ENCODE measurements at regions not wholly inside any gene's neighbourhood (a gene's known extent, or its start where the extent isn't known, plus 50 kb on each side); places are given as distances from the start of the nearest gene placed in this dataset.

DNA sequence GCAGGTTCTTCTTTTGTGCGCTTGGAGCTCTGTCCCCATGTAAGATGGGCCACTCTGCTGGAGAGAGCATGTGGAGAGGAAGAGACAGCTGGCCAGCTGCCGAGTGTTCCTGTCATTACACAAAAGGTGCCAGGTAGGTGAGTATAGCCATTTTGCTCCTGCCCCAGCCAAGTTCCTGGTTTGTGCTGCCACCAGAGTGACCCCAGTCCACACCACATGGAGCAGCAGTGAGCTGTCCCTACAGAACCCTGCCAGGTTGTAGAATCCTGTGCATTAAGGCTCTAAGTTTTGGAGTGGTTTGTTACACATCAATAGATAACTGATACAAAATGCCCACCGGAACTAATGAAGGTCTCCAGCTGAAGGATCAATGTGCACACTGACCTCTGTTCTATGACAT, 84.6 kb upstream of the GHITM start:
- Histone ChIP-seq H3K27me3 (ENCODE audit: insufficient read depth, low read length, poor library complexity, severe bottlenecking) (no peaks in the 10 kb centered on the region), H3K4me1 (ENCODE audit: insufficient read depth, low read length, poor library complexity, severe bottlenecking) (no peaks in the 10 kb centered on the region), H3K36me3 (ENCODE audit: insufficient read depth, low read length) (no peaks in the 10 kb centered on the region), H3F3A (ENCODE audit: low read depth) (no peaks in the 10 kb centered on the region), H3K4me3 (ENCODE audit: low read length, poor library complexity, severe bottlenecking) (no peak overlapping the region), H4K20me1 (ENCODE audit: insufficient read depth, low read length, poor library complexity, severe bottlenecking) (no peaks in the 10 kb centered on the region), H3K9me2 (replicated peaks; ENCODE audit: low read depth, low read length) (no peaks in the 10 kb centered on the region), H3K9me3 (ENCODE audit: insufficient read depth, low read depth, low read length) (no peaks in the 10 kb centered on the region), H3K9ac (ENCODE audit: low read depth, low read length, poor library complexity, severe bottlenecking) (no peak overlapping the region), H3K4me2 (ENCODE audit: low read depth, low read length, poor library complexity, severe bottlenecking) (no peak overlapping the region), H2AFZ (ENCODE audit: low read length) (no peak overlapping the region), H3K79me2 (ENCODE audit: insufficient read depth, low read length) (no peaks in the 10 kb centered on the region)
- TF ChIP-seq EZH2phosphoT487 (IDR thresholded peaks at IDR 0.05; ENCODE audit: borderline replicate concordance) = no peak
- TF ChIP-seq, protein P1, sequence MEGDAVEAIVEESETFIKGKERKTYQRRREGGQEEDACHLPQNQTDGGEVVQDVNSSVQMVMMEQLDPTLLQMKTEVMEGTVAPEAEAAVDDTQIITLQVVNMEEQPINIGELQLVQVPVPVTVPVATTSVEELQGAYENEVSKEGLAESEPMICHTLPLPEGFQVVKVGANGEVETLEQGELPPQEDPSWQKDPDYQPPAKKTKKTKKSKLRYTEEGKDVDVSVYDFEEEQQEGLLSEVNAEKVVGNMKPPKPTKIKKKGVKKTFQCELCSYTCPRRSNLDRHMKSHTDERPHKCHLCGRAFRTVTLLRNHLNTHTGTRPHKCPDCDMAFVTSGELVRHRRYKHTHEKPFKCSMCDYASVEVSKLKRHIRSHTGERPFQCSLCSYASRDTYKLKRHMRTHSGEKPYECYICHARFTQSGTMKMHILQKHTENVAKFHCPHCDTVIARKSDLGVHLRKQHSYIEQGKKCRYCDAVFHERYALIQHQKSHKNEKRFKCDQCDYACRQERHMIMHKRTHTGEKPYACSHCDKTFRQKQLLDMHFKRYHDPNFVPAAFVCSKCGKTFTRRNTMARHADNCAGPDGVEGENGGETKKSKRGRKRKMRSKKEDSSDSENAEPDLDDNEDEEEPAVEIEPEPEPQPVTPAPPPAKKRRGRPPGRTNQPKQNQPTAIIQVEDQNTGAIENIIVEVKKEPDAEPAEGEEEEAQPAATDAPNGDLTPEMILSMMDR (conservative IDR thresholded peaks at IDR 0.05; ENCODE audit: low read length) = no peak

DNA sequence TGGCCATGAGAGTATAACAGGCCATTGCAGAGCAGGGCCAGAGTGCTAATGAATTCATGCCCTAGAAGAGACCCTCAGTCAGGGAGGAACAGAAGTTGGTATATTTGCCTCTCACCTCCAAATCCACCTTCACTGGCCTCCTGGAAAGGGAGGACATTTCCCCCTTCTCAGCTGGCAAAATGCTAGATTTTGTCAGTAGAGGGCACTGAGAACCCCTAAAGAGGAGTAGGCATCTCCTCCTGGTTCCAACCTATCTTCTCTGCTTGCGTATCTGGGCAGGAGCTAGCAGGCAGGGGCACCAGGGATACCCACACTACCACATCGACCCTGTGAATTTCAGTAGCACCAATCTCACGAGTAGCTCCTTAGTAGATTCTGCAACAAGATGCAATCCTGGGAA, 79.8 kb upstream of the GHITM start:
- Histone ChIP-seq H2AFZ (ENCODE audit: low read length) (no peak overlapping the region), H3K4me1 (ENCODE audit: insufficient read depth, low read length, poor library complexity, severe bottlenecking) (no peaks in the 10 kb centered on the region), H3K36me3 (ENCODE audit: insufficient read depth, low read length) (no peaks in the 10 kb centered on the region)

DNA sequence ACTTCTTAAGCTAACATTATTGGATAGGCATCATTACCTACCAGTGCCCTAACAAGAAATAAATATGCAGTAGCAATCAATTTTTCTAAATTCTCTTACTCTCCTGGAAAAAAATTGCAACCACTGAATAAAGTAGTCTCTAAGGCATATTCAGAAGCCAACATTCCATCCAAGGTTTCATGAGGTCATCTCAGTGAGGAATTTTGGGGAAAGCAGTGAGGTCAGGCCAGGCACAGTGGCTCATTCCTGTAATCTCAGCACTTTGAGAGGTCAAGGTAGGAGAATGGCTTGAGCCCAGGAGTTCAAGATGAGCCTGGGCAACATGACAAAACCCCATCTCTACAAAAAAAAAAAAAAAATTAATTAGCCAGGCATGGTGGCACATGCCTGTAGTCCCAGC, 75.9 kb upstream of the GHITM start:
- no peak overlapping the region for H3K4me2 ChIP-seq (ENCODE audit: low read depth, low read length, poor library complexity, severe bottlenecking)
- H3K9ac ChIP-seq (ENCODE audit: low read depth, low read length, poor library complexity, severe bottlenecking) = no peak overlapping the region
- H3K36me3 ChIP-seq (ENCODE audit: insufficient read depth, low read length) = no peaks in the 10 kb centered on the region

More for the DNA sequence above, 79.8 kb upstream of the GHITM start:
- H3K9me3 ChIP-seq (ENCODE audit: insufficient read depth, low read depth, low read length) = no peaks in the 10 kb centered on the region
- H3K79me2 ChIP-seq (ENCODE audit: insufficient read depth, low read length) = no peaks in the 10 kb centered on the region
- no peaks in the 10 kb centered on the region for H4K20me1 ChIP-seq (ENCODE audit: insufficient read depth, low read length, poor library complexity, severe bottlenecking)
- no peak overlapping the region for H3K4me2 ChIP-seq (ENCODE audit: low read depth, low read length, poor library complexity, severe bottlenecking)
- no peaks in the 10 kb centered on the region for H3K9me2 ChIP-seq (replicated peaks; ENCODE audit: low read depth, low read length)
- no peak overlapping the region for H3K9ac ChIP-seq (ENCODE audit: low read depth, low read length, poor library complexity, severe bottlenecking)
- H3K27me3 ChIP-seq (ENCODE audit: insufficient read depth, low read length, poor library complexity, severe bottlenecking) = no peaks in the 10 kb centered on the region
- no peak for TF ChIP-seq EZH2phosphoT487 (IDR thresholded peaks at IDR 0.05; ENCODE audit: borderline replicate concordance)
- TF ChIP-seq, protein P1 (conservative IDR thresholded peaks at IDR 0.05; ENCODE audit: low read length) = no peak
- no peaks in the 10 kb centered on the region for H3F3A ChIP-seq (ENCODE audit: low read depth)
- no peak overlapping the region for H3K4me3 ChIP-seq (ENCODE audit: low read length, poor library complexity, severe bottlenecking)

More for the DNA sequence above, 75.9 kb upstream of the GHITM start:
- no peak overlapping the region for H3K4me3 ChIP-seq (ENCODE audit: low read length, poor library complexity, severe bottlenecking)
- no peaks in the 10 kb centered on the region for H3F3A ChIP-seq (ENCODE audit: low read depth)
- no peaks in the 10 kb centered on the region for H3K9me3 ChIP-seq (ENCODE audit: insufficient read depth, low read depth, low read length)
- no peaks in the 10 kb centered on the region for H3K9me2 ChIP-seq (replicated peaks; ENCODE audit: low read depth, low read length)
- no peaks in the 10 kb centered on the region for H4K20me1 ChIP-seq (ENCODE audit: insufficient read depth, low read length, poor library complexity, severe bottlenecking)
- TF ChIP-seq EZH2phosphoT487 (IDR thresholded peaks at IDR 0.05; ENCODE audit: borderline replicate concordance) = no peak
- TF ChIP-seq, protein P1 (conservative IDR thresholded peaks at IDR 0.05; ENCODE audit: low read length) = no peak
- no peaks in the 10 kb centered on the region for H3K79me2 ChIP-seq (ENCODE audit: insufficient read depth, low read length)
- no peaks in the 10 kb centered on the region for H3K4me1 ChIP-seq (ENCODE audit: insufficient read depth, low read length, poor library complexity, severe bottlenecking)
- no peak overlapping the region for H2AFZ ChIP-seq (ENCODE audit: low read length)
- H3K27me3 ChIP-seq (ENCODE audit: insufficient read depth, low read length, poor library complexity, severe bottlenecking) = no peaks in the 10 kb centered on the region

Measured in Loucy (cell line).